ENCODE measurements at regions not wholly inside any gene's neighbourhood (a gene's known extent, or its start where the extent isn't known, plus 50 kb on each side); places are given as distances from the start of the nearest gene placed in this dataset.

DNA sequence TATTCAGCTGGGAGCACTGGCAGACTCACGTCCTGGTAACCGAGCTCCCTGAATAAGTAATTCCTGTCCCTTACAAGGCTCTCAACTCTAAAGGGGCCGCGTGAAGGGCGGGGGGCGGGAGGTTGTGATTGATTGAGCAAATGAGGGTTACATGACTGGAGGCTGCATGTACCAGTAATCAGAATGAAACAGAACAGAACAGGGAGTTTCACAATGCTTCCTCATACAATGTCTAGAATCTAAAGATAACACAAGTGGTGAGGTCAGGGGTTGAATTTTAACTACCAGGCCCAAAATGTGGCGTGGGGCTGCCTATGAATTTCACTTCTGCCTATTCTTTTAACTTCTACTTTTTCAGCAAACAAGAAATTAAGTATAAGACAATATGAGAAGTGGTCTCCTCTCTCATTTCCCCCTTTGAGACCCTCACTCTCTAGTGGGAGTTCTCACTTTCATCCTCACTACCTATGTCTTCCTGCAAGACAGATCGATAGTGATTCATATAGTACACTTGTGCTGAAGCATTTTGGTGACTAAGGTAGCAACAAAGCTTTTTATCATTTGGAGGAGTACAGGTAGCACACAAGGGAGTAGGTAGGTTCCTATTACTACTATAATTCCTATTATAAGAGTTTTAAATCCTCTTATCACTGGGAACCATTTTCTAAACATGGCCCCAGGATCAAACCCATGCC, 239.8 kb downstream of the KTN1 start:
- TF ChIP-seq, protein P1, sequence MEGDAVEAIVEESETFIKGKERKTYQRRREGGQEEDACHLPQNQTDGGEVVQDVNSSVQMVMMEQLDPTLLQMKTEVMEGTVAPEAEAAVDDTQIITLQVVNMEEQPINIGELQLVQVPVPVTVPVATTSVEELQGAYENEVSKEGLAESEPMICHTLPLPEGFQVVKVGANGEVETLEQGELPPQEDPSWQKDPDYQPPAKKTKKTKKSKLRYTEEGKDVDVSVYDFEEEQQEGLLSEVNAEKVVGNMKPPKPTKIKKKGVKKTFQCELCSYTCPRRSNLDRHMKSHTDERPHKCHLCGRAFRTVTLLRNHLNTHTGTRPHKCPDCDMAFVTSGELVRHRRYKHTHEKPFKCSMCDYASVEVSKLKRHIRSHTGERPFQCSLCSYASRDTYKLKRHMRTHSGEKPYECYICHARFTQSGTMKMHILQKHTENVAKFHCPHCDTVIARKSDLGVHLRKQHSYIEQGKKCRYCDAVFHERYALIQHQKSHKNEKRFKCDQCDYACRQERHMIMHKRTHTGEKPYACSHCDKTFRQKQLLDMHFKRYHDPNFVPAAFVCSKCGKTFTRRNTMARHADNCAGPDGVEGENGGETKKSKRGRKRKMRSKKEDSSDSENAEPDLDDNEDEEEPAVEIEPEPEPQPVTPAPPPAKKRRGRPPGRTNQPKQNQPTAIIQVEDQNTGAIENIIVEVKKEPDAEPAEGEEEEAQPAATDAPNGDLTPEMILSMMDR (IDR thresholded peaks at IDR 0.05), result no peak
- no peak for TF ChIP-seq EZH2 (IDR thresholded peaks at IDR 0.05; ENCODE audit: borderline replicate concordance, insufficient read depth, low read depth, low read length, poor library complexity, severe bottlenecking)

All from B cell (primary cell).